HG02623 (cell line): ENCODE measurements at regions not wholly inside any gene's neighbourhood (a gene's known extent, or its start where the extent isn't known, plus 50 kb on each side); places are given as distances from the start of the nearest gene placed in this dataset.
A peak's percentile ranks its signal among the peaks of the same experiment; 100 is the strongest.

Experiments
- ATAC-seq: cut with Tn5 transposase; IDR thresholded peaks from one replicate; pipeline ENCODE4 v1.9.1; 2021; ENCODE audit warnings: moderate library complexity; ENCODE audit not compliant: unreplicated experiment

DNA sequence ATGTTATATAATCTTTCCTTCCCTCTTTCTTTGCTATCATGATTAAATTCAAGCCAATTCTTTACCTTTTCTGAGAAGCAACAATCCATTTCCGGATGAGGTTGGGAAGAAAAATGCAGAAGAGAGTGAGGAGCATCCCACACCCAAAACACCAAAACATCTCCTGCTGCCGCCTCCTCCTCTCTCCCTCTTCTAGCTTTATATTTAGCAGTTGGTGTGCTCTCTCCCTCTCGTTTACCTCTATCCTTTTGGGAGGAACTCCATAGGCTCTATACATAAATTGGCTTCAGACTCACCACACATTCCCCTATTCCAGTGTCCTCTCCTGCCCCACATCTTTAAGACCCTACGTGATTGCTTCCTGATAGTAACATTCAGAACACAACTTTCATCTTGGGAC is 332.2 kb upstream of the PLXNA2 start:
- no peak for ATAC-seq

DNA sequence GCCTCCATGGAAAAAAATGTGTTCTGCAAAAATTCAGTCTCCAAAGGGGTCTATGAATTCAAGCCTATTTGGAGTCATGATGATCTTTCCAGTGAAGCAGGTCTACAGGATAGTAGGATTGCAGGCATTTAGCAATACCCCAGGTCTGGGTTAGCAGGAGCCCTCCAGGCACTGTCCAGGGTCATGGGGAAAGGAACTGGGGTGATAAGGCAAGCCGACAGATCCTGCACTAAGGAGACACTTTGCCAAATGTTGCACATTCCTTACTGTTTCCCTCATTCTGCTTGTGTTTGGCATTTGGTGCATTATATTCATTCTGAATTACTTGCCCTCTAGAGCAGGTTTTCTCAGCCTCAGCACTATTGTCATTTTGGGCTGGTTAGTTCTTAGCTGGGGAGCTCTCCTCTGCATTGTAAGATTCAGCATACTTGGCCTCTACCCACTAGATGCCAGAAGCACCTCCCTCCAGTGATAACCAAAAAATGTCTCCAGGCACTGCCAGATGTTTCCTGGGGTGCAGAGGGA is 333.3 kb upstream of the PLXNA2 start:
- ATAC-seq, result no peak

DNA sequence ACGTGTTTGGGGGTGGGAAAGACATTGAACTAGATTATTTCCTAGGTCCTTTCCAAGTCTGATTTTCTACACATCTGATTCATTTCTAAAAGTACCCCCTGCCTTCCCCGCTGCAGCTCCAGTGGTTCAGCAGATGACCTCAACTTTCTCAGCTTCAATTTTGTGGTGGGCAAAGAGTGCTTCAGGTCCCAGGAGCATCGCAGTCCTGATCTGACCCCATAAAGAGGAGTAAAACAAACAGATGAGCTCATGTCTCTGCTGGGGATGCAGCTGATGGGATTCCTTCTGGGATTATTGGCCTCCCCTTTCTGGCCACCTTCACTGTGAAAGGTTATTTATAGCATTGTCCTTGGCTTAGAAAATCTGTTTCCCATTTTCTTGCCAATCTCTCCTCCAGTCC is 337.0 kb upstream of the PLXNA2 start:
- ATAC-seq, result no peak

DNA sequence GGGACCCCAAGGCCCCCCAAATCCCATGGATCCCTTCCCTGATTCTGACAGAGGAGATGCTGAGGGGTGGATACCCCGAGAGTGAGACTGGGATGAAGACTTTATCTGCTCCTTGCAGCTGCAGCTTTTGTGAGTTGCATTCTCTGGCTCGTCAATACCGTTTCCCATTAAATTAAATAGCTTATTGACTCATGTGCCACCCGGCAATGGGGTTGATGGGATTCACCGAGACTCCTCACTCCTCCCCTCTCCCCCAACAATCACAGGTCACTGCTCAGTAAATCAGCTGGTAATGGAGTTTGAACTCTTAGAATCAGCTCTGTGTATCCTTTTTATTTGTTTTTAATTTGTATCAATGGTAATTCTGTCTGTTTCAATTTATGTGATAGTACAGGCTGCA is 337.5 kb upstream of the PLXNA2 start:
- no peak for ATAC-seq

DNA sequence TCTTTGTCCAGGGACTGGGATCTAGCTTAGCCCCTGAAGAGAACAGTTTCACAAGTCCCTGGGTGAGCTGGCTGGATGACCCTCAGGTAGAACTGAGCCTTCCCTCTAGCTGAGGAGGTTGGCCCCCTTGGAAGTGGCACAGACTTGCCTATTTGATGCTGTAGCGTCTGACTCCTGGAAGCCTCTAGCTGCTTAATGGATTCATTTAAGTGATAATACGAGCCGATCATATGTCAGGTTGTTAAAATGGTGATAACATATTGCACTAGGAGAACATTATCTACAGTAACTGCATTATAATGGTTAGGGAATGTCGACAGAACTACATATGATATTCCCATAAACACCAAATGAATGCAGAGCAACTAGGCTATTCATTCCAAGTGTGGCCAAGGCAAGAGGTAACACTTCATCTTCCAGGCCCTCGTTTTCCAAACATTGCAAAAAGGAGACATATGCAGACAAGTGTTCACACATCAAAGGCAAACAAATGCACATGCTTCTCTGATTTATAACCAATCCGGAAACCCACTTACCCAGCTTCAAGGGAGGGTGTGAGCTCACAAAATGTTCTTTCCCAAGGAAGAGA is 340.1 kb upstream of the PLXNA2 start:
- ATAC-seq, result no peak

DNA sequence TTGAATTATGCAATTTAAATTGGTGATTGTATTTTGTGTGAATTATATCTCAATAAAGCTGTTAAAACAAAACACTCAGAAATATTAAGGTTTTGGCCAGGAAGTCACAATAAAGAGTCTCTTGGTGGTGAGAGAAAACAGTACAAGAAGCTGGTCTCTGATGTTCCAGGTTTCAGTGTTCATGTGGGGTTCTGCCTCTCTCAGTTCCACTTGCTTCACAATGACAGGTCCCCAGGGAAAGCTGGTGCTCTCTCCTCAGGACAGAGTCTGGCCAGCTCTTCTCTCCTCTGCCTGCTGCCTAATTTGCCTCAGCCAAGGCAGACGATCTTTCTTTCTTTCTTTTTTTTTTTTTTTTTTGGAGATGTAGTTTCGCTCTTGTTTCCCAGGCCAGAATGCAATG is 342.9 kb upstream of the PLXNA2 start:
- ATAC-seq, result peak; percentile 78

DNA sequence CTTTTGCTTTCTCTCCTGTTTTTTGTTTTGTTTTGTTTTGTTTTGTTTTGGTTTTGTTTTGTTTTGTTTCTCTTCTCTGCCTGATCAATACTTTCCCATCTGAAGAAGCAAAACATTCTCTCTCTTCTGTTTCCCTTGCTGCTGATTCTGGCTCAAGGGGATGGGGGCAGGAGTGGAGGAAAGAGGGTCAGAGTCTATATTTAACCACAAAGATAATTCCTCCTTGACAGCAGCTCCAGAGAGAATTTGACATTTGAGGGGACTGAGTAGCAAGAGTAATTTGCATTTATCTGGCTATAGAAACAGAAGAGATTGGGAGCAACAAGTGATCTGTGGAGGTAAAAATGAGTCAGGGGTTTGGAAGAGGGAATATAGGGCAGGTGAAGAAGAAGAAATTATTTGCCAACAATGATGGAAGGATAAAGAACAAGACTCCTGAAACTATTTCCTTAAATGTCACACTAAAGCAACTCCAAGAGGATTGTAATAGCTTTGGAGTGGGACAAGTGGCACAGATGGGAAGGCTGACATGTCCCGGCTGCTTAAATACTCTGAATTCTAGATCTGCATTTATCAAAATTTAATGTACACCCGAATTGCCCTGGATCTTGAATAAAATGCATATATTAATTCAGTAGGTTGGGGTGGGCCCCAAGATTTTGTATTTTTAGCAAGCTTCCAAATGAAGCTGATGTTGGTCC is 349.3 kb upstream of the PLXNA2 start:
- ATAC-seq, result no peak

DNA sequence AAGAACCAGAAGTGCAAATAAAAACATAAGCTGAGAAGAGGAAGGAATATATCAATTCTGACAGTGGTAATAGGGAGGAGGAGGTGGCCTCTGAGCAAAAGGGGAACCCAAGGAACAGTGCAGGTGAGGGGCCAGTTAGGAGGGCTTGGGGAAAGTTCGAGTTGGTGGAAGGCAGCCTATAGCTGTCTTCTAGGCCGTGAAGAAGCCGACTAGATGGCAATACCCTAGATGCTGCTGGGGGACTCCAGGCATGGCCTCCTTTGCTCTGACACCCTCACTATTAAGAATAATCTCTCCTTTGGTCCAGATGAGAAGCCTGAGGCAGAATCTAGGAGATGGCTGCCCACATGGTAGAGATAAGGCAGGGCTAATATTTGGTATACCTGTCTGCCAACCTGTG is 351.1 kb upstream of the PLXNA2 start:
- no peak for ATAC-seq

DNA sequence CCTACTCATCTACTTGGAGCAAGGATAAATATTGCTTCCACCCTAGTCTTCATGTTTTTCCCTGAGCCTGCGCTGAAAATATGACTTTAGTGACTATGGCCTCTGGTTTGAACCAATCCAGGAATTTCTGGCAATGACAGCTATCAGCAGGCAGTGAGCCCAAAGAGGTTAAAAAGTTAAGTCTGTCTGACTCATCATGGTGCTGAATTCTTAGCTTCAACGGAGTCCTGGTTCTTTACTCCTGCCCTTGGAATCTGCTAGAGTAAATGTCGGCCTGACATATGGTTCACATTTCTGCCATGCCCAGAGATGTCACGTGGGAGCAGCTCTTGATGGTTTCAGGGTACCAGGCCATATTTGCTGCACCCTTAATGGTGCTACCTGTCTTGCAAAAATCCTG is 351.6 kb upstream of the PLXNA2 start:
- no peak for ATAC-seq

DNA sequence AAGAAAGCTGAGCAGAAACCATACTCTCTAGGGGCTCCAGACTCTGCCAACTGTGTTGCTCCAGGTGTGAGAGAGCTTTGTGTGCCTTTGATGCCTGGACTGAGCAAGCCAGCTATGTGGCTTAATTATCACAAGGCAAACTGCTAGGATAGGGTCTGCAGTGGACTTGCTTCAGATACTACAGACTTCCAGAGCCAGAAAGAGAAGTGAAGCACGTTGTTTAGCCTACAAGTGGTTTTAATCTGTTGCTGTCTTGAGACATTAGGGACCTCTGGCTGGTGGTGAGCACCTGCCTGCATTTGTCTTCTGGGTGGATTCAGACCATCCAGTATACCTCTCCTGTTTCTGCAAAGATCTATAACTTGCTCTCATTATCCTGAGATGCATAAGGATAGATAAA is 353.4 kb upstream of the PLXNA2 start:
- ATAC-seq, result no peak

DNA sequence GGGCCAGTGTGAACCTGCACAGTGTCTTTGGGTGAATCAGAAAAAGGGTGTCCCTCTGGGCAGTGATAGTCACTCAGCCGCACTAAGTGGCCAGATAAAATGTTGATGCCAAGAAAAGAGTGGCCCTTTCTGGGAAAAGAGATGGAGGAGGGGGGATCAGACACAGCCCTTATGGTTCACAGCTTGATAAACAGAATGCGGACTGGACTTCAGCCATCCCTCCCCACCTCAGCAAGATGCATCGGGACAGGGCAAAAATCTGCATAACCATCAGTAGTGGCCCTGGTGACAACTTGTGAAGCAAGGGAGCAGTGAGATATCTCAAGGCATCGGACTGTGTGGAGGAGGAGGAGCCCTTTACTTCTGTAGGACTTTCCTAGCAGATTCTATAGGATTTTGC is 353.8 kb upstream of the PLXNA2 start:
- ATAC-seq, result no peak

DNA sequence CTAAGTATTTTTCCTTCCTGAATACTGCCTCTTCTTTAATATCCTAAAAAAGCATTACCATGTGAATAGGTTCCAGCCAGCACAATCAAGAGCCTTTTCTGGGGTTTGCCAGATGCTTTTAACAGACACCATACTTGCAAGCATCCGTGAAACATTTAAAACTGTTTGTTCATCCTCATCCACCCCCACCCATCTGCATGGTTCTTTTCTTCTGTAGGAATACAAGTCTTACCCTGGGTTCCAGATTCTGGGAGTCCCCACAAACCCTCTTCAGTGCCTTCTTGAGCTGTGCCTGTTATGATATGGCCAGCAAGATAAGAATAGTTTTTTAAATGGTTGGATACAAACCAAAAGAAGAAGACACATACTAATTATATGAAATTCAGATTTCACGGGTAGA is 354.9 kb upstream of the PLXNA2 start:
- ATAC-seq, result no peak

DNA sequence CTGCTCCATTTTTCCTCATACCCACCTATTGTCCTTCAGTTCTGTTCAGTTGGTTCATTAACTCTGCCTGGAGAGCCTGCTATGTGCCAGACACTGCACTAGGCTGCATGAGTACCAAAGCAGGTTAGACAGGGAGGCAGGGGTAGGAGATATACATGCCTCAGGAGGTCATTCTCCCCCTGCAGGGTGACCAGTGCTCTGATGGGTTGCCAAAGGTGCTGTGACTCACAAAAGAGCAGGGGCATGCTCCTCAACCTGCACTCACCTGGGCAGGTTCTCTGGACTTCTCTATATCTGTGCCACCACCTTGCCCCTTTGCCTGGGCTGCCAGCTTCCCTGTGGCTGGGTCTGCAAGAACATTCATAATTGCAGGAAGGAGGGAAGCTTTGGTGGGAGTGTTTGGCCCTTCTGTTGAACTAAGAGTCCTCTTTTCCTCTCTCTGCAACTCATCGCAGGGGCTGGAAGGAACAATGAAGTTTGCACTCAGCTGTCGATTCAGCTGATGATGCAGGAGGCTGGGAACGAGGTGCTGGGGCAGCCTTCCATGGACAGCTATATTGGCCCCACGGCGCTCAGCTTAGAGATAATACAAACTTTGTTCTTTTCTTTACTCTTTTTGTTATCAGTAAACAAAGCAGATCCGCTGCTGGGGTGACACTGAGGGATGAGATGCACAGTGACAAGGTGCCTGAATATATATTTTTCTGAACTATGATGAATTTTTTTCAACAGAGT is 356.4 kb upstream of the PLXNA2 start:
- no peak for ATAC-seq

DNA sequence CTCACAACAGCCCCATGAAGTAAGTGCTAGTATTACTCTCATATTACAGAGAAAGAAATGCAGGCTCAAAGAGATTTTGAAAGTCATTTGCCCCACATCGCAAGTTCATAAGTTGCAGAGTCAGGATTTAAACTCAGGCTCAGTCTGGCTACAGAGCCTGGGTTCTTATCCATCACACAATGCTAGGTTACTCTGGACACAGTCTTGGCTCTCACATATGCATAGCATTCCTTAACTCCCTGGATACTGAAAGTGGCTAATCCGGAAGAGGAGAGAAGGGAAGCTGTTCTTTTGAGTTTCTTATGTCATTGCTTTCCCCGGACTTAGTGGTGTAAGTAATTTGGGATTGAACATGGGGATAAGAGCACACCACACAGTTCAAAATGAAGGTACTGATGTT is 357.4 kb upstream of the PLXNA2 start:
- ATAC-seq, result no peak

DNA sequence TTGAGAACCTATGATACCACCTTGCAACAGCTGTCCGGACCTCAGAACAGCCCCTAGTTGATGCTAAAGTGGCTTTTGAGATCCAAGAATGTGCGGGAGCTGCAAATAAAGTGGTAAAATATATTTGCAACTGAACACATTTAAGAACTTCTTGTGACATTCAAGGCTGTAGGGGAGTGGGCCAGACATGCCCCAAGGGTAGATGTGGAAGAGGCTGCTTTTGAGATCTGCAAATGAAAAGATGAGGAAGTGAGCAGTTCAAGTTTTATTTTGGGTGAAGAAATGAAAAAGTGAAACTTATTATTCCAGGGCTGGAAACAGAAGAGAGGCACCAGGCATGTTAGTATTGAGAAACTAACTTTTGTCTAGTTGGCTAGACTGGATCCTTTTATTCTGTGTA is 359.5 kb upstream of the PLXNA2 start:
- no peak for ATAC-seq

DNA sequence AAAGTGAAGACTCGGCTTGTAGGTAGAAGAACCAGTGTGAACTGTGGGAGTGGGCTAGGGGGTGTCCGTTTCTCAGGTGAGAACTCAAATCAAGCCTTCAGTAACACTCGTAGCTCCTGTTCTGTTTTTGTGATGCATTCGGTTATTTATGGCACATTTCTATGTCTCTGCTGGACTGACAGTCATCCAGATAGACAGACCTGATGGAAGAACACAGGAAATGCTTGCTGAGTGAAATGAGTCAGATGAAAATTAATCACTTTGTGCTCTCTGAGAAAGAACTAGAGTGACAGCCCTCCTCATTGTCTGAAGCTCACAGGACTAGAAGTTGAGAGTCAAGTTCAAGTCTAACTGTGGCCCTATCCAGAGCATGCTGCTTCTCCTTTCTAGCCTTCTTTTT is 360.1 kb upstream of the PLXNA2 start:
- ATAC-seq, result peak; percentile 80

DNA sequence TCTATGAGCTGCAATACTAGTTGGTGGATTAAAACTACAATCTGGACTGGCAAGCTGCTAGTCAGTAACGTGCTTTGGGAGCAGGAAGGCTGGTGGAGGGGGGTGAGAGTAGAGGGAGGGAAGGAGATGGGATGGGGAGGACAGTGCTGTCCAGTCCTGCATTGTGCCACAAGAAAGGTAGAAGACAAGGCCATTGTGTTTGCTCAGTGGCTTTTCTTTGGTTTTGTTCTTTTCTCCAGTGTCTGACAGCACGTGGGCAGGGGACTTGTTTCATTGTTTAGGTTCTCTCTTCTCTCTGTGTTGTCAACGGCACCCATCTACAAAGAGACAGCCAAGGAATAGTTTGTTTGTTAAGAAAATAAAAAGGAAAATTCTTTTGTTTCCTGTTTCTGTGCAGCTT is 362.8 kb upstream of the PLXNA2 start:
- no peak for ATAC-seq

DNA sequence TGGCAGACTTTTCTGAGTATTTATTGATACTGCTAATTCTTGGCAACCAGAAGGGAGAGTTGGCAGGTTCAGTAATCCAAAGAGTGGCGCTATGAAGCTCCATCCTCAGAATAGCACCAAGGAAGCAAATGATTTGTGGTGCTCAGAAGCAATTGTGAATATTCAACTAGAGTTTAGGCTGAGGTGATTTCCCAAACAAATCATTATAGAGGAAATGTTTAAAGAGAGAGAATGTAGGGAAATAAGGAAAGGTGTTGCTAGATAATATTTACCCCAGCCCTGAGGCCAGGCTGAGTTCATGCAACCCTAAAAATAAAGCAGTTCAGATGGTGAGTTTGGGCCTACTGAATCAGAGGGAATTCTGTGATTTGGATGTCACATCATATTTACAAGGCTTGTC is 363.4 kb upstream of the PLXNA2 start:
- no peak for ATAC-seq

DNA sequence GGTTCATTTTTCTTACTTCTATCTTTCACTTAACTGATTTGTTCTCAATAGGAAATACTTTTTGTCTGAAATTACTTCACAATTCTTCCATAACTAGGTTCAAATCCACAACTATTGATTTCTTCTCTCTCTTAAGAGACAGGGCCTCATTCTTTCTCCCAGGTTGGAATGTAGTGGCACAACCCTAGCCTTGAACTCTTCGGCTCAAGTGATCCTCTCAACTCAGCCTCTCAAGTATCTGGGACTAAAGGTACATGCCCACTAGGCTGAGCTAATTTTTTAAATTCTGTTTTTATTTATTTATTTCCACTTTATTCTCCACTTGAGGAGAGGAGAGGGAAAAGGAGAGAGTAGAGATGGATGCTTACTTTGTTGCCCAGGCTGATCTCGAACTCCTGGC is 370.4 kb upstream of the PLXNA2 start:
- no peak for ATAC-seq

DNA sequence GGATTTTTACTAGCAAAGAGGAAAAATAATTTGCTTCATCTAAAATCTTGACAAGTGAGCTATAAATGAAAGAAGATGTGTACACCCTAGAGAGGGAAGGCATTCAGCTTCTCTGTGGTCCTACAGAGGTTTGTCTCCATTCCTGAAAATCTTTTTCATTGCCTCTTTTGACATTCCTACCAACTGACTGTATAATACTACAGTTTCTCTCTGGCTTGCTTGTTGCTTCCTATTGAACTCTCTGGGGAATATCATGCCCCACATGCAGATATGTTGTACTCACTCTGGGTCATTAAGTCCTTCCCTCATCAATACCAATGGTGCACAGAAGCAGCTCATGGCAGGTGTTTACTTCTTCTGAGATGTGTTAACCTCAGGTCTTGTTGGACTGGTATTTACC is 371.2 kb upstream of the PLXNA2 start:
- no peak for ATAC-seq

DNA sequence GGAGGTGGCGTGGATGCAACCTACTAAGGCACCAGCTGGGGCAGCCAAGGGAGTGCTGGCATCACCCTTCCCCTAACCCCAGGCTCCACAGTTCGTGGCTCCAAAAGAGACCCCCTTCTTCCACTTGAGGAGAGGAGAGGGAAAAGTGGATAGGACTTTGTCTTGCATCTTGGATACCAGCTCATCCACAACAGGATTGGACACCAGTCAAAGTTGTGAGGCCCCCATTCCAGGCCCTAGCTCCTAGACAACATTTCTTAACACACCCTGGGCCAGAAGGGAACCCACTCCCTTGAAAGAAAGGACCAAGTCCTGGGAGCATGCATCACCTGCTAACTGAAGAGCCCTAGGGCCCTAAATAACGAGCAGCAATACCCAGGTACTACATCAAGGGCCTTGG is 372.6 kb upstream of the PLXNA2 start:
- ATAC-seq, result no peak
